Keratinocyte (primary cell): ENCODE measurements at regions not wholly inside any gene's neighbourhood (a gene's known extent, or its start where the extent isn't known, plus 50 kb on each side); places are given as distances from the start of the nearest gene placed in this dataset.

ENCODE experiments used
- DNase-seq: peaks from one replicate; pipeline ENCODE4 v3.0.0-alpha.2; 2011; ENCODE audit warnings: low read depth, missing footprints, low spot score
- FAIRE-seq: peaks from 2 replicates; lab custom pipeline; 2011; peaks lifted over from hg19 to GRCh38; lab: Jason Lieb, UNC
- H2AFZ ChIP-seq: 2 replicates; pipeline ENCODE4 v1.6.0; 2012; ENCODE audit warnings: low read length, control low read depth, inconsistent platforms; ENCODE audit not compliant: control insufficient read depth
- H3K27ac ChIP-seq: 2 replicates; pipeline ENCODE4 v1.5.1; 2011; ENCODE audit warnings: low read length; ENCODE audit not compliant: control insufficient read depth, insufficient read depth
- H3K27me3 ChIP-seq: 3 replicates; pipeline ENCODE4 v1.6.0; 2011; ENCODE audit warnings: low read length; ENCODE audit not compliant: control insufficient read depth, insufficient read depth; ENCODE audit errors: extremely low read depth
- H3K36me3 ChIP-seq, 2 experiments: 2 replicates in 1 of 2; 3 replicates in 1 of 2; pipeline ENCODE4 v1.5.1; 2011; ENCODE audit warnings: low read length in 2 of 2, mild to moderate bottlenecking in 1 of 2; ENCODE audit not compliant: control insufficient read depth in 2 of 2, insufficient read depth in 2 of 2; ENCODE audit errors: extremely low read depth in 1 of 2
- H3K4me1 ChIP-seq: 3 replicates; pipeline ENCODE4 v1.5.1; 2011; ENCODE audit warnings: low read length; ENCODE audit not compliant: control insufficient read depth, insufficient read depth; ENCODE audit errors: extremely low read depth
- H3K4me2 ChIP-seq: 3 replicates; pipeline ENCODE4 v1.6.0; 2011; ENCODE audit warnings: low read depth, low read length; ENCODE audit not compliant: control insufficient read depth, insufficient read depth; ENCODE audit errors: extremely low read depth
- H3K4me3 ChIP-seq, 3 experiments: fragments of 200-600 bp in 1 of 3; sonication (generic) in 1 of 3; 2 replicates in 2 of 3; 3 replicates in 1 of 3; pipeline ENCODE4 v1.5.1; 2011 to 2016; ENCODE audit warnings: low read length in 3 of 3, mild to moderate bottlenecking in 3 of 3, control low read depth in 2 of 3, inconsistent platforms in 1 of 3, low read depth in 1 of 3, mixed read lengths in 1 of 3, mixed run types in 1 of 3, moderate library complexity in 1 of 3; ENCODE audit not compliant: control insufficient read depth in 2 of 3, insufficient read depth in 2 of 3; ENCODE audit errors: extremely low read depth in 1 of 3
- H3K79me2 ChIP-seq: 2 replicates; pipeline ENCODE4 v1.6.0; 2012; ENCODE audit warnings: low read length; ENCODE audit not compliant: control insufficient read depth, insufficient read depth
- H3K9ac ChIP-seq: 3 replicates; pipeline ENCODE4 v1.6.0; 2011; ENCODE audit warnings: low read length; ENCODE audit not compliant: control insufficient read depth, insufficient read depth; ENCODE audit errors: extremely low read depth
- H3K9me1 ChIP-seq: 3 replicates; pipeline ENCODE4 v1.6.0; 2011; ENCODE audit warnings: low read length; ENCODE audit not compliant: control insufficient read depth, insufficient read depth; ENCODE audit errors: extremely low read depth
- H3K9me3 ChIP-seq: 2 replicates; pipeline ENCODE4 v1.5.1; 2012; ENCODE audit warnings: low read depth, low read length; ENCODE audit not compliant: control insufficient read depth
- H4K20me1 ChIP-seq: 3 replicates; pipeline ENCODE4 v1.6.0; 2011; ENCODE audit warnings: low read length; ENCODE audit not compliant: control insufficient read depth, insufficient read depth; ENCODE audit errors: extremely low read depth
- CTCF ChIP-seq, 3 experiments: IDR thresholded peaks in 1 of 3; conservative IDR thresholded peaks in 1 of 3; optimal IDR thresholded peaks in 1 of 3; 2 replicates in 2 of 3; 3 replicates in 1 of 3; pipeline versions ENCODE3 to v1.5.1; 2011; ENCODE audit warnings: low read length in 3 of 3, mild to moderate bottlenecking in 3 of 3, moderate library complexity in 2 of 3, control low read depth in 1 of 3, inconsistent platforms in 1 of 3; ENCODE audit not compliant: insufficient read depth in 2 of 3; ENCODE audit errors: extremely low read depth in 1 of 3
- EZH2 ChIP-seq: IDR thresholded peaks from one replicate; pipeline ENCODE4 v1.6.1; 2012; ENCODE audit warnings: inconsistent platforms, mild to moderate bottlenecking, low read length, moderate library complexity
- dilution Hi-C: fragments of 300-500 bp; cut with MboI; formaldehyde crosslinking; loops from one replicate; pipeline ENCODE4 v1.7.0; 2020; ENCODE audit warnings: low sequenced_read_pairs; ENCODE audit not compliant: extremely low pct_ligation_motif_present

GRCh38 chr4:119739796-119740195, 111.2 kb upstream of the PDE5A start:
- H3K4me2 ChIP-seq = no peak overlapping the region
- no peaks in the 10 kb centered on the region for H4K20me1 ChIP-seq
- no peak overlapping the region for H3K27ac ChIP-seq
- H3K36me3 ChIP-seq = no peaks in the 10 kb centered on the region
- no peaks in the 10 kb centered on the region for H3K9me1 ChIP-seq
- no peaks in the 10 kb centered on the region for H3K9me3 ChIP-seq
- FAIRE-seq (no peak), DNase-seq (no peak)
- H3K4me1 ChIP-seq = no peaks in the 10 kb centered on the region
- no peak overlapping the region for H3K9ac ChIP-seq
- dilution Hi-C loops = no loop called here
- H2AFZ ChIP-seq = no peak overlapping the region
- H3K79me2 ChIP-seq = no peaks in the 10 kb centered on the region
- H3K4me3 ChIP-seq = no peak overlapping the region
- no peaks in the 10 kb centered on the region for H3K27me3 ChIP-seq
- TF ChIP-seq CTCF (optimal IDR thresholded peaks at IDR 0.05 in 1 of 3, IDR thresholded peaks at IDR 0.05 in 1 of 3, conservative IDR thresholded peaks at IDR 0.05 in 1 of 3; ENCODE audit: extremely low read depth in 1 of 3, insufficient read depth in 2 of 3, low read length in 3 of 3) (no peak), EZH2 (no peak)

GRCh38 chr4:119738901-119739300, 110.3 kb upstream of the PDE5A start:
- H3K4me2 ChIP-seq = no peak overlapping the region
- H3K27ac ChIP-seq = no peak overlapping the region
- DNase-seq (no peak), FAIRE-seq (no peak)
- no peaks in the 10 kb centered on the region for H3K27me3 ChIP-seq
- no peaks in the 10 kb centered on the region for H3K9me1 ChIP-seq
- H3K4me3 ChIP-seq = no peak overlapping the region
- no peaks in the 10 kb centered on the region for H3K4me1 ChIP-seq
- TF ChIP-seq CTCF (optimal IDR thresholded peaks at IDR 0.05 in 1 of 3, IDR thresholded peaks at IDR 0.05 in 1 of 3, conservative IDR thresholded peaks at IDR 0.05 in 1 of 3; ENCODE audit: extremely low read depth in 1 of 3, insufficient read depth in 2 of 3, low read length in 3 of 3) = no peak
- no peak for TF ChIP-seq EZH2
- no peaks in the 10 kb centered on the region for H3K79me2 ChIP-seq
- H4K20me1 ChIP-seq = no peaks in the 10 kb centered on the region
- no peaks in the 10 kb centered on the region for H3K36me3 ChIP-seq
- no peak overlapping the region for H2AFZ ChIP-seq
- no peak overlapping the region for H3K9ac ChIP-seq
- H3K9me3 ChIP-seq = no peaks in the 10 kb centered on the region
- dilution Hi-C loops = no loop called here
